GM04503 (cell line): ENCODE measurements at regions not wholly inside any gene's neighbourhood (a gene's known extent, or its start where the extent isn't known, plus 50 kb on each side); places are given as distances from the start of the nearest gene placed in this dataset.

Experiments used
- DNase-seq: peaks from one replicate; pipeline ENCODE4 v3.0.0-alpha.2; 2012; ENCODE audit warnings: low read depth

GRCh38 chr9:131809941-131810344, 70.1 kb upstream of the RAPGEF1 start:
- DNase-seq = peak; percentile 45

- DNase-seq = no peak
These were observed 68.4 kb upstream of the RAPGEF1 start for GRCh38 chr9:131808291-131808690.

- no peak for DNase-seq
These were observed 67.5 kb upstream of the RAPGEF1 start for GRCh38 chr9:131807144-131807983.

GRCh38 chr9:131805803-131806202, 65.9 kb upstream of the RAPGEF1 start:
- no peak for DNase-seq

GRCh38 chr9:131804826-131805225, 65.0 kb upstream of the RAPGEF1 start:
- no peak for DNase-seq

- DNase-seq = no peak
These were observed 64.0 kb upstream of the RAPGEF1 start for GRCh38 chr9:131803758-131804411.

GRCh38 chr9:131801810-131802209, 61.9 kb upstream of the RAPGEF1 start:
- DNase-seq = no peak

GRCh38 chr9:131800843-131801242, 61.0 kb upstream of the RAPGEF1 start:
- no peak for DNase-seq

GRCh38 chr9:131800366-131800765, 60.5 kb upstream of the RAPGEF1 start:
- DNase-seq = no peak

- no peak for DNase-seq
These were observed 59.4 kb upstream of the RAPGEF1 start for GRCh38 chr9:131799177-131799823.

- no peak for DNase-seq
These were observed 58.4 kb upstream of the RAPGEF1 start for GRCh38 chr9:131798246-131798645.

- no peak for DNase-seq
These were observed 54.5 kb upstream of the RAPGEF1 start for GRCh38 chr9:131794393-131794792.

- no peak for DNase-seq
These were observed 51.8 kb upstream of the RAPGEF1 start for GRCh38 chr9:131791542-131792254.
